Stimulated activated CD4-positive, alpha-beta T cell treated with anti-CD3 and anti-CD28 coated beads, Interleukin-4, amount 100 ng/mL, for 4 hours (primary cell): ENCODE measurements at regions not wholly inside any gene's neighbourhood (a gene's known extent, or its start where the extent isn't known, plus 50 kb on each side); places are given as distances from the start of the nearest gene placed in this dataset.

Source experiments
- DNase-seq, 2 experiments: peaks; one replicate each; pipeline ENCODE4 v3.0.0-alpha.2; 2020

DNA sequence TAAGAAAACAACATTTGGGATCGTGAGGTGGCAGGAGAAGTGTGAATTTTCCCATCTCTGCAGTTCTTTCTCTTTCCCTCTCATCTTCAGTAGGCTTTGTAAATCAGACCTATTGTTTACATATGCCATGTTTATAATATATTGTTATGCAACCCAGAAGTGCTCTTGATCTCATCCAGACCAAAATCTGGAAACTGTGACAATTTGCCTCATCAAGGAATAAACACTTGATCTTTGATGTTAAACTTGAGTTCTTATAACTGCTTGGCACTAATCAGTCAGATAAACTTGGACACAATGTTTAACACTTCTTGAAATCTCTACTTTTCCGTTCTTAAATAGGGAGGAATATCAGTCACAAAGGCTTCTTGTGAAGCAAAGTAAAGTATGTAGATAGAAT lies 384.7 kb downstream of the DMRT2 start:
- no peak for DNase-seq

DNA sequence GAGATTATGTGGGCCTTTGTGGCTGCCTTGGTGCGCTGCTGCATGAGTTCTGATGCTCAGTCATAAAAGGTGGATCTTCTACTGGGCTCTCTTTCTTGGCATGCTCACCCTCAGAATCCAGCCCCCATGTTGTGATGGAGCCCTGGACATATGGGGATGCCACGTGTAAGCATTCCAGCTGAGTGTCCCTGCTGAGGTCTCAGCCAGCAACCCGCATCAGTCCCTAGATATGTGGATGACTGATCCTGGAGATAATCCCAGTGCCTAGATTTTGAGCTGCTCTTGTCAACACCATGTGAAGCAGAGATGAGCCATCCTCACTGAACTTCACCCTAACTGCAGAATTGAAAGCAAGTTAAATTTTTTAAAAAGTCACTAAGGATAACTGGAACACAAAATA lies 390.1 kb downstream of the DMRT2 start:
- no peak for DNase-seq

DNA sequence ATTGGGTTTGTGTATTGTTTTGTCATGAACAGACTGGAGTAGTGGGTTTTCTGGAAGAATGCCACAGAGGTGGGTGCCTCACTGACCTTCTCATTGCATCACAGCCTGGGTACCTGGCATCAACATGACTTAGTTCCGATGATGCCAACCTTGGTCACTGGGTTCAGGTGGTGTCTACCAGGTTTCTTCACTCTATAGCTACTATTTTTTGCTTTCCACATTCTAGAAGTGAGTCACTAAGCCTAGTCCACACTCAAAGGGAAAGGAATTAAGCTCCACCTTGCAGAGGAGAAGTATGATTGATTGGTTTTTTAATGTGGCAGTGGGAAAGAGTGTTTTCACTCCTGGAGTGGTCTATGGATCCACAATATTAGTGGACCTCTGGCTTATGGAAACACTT lies 391.9 kb downstream of the DMRT2 start:
- no peak for DNase-seq

DNA sequence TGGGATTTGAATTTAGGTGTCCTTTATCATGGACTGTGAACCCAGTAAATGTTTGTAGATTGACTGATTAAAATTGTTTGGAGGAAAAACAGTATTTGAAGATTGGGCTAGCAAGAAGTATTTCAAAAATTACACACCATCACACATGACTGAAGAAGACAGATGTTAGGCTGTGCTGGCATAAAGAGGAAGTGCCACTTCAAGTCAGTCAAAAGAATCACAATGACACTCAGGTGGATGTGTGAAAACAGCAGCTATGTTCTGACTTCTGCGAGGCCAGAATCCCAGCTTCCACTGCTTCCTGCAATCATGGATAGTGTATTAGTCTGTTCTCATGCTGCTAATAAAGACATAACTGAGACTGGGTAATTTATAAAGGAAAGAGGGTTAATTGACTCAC lies 393.3 kb downstream of the DMRT2 start:
- no peak for DNase-seq

DNA sequence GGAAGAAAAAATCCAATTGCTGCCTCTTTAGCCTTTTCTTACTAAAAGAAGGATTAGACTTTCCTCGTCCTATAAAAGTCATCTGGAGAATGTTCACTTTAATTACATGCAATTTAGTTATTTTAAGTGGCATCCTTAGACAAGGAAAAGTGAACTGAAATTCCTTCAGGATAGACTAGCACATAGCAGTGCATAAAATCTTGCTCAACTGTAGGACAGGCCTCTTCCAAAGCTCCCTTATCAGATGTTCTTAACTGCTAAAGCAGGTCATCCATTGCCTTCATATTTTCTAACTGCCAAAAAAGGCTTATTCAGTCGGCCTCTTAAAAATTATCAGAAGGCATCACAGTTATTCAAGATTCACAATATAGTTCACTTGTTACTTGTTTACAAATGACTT lies 396.5 kb downstream of the DMRT2 start:
- no peak for DNase-seq

DNA sequence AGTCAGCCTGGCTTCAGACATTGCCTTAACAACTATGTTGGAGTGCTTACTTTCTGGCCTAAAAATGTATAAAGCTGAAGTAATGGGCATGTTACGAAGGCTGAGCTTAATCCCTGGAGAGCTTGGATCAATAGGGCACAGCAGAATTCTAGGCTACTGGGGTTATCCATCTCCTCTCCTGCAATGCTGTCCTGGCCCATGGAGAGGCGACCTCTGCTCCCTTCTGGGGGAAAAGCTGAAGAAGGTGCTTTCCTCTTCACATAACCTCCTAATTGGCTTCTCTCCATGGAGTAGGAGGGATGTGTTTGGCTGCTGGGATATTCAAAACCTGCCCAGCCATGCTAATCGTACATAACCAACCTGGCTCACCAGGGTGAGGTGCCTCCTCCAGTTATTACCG lies 403.5 kb downstream of the DMRT2 start:
- no peak for DNase-seq

DNA sequence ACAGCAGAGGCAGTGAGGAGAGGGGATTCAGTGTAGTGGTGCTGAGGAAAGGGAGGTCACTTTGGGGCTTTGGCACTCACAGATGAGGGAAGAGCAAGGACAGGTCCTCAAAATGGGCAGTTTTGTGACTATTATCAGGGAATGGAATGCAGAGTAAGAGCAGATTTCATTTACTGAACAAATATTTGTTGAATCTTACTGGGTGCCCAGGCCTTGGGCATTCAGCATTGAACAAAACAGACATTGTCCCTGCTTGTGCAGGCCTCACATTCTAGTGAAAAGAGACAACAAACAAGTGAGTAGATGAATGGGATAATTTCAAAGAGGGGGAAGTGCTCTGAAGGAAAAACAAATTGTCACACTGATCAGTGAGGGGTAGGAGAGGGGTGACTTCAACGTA lies 404.1 kb downstream of the DMRT2 start:
- no peak for DNase-seq

DNA sequence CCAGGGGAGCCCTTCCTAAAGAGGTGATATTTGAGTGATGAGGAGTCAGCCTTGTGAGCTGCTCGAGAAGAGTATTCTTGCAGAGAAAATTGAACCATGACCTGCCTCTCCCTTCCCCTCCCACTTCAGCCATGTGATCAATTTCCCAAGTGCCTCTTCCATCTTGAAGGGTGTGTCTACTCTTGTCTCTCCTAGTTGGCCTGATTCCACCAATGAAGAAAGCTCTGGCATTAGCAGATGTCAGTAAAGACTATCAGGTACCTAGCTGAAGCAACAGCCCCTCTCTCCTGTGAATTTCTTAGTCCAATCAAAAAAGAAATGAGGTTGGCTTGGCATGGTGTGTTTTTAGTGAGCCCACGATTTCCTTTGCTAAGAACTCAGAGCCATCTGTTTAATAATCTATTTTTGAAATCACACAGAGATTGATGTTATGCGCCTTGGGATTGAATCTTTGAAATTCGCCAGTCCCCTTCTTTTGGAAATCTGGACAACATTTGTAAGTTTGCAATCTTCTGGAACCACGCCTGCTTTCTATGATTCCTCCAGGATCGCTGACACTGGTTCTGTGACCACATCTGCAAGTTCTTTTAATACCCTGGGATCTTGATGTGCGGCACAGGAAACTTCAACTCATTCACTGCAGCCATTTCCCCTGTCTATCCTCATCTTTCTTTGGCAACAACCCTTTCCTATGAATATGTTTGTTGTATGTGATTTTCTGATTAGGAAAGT lies 404.6 kb downstream of the DMRT2 start:
- no peak for DNase-seq

DNA sequence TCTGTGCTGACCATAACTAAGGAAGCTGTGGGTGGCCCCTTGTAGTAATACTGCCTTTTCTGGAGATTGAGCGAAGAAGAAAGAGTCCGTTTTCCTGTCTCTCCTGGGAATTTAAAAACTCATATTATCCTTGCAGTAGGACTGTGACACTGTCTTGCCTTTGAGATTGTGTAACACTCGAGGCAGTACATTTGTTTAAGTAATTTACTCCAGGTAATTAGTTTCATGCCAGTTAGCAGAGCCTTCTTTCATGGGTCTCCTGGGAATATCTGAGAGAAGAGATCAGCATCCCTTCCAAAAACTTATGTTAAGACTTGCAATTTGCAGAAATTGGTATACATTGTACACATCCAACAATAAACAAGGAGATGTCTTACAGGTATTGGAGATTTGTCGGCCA lies 405.6 kb downstream of the DMRT2 start:
- no peak for DNase-seq

DNA sequence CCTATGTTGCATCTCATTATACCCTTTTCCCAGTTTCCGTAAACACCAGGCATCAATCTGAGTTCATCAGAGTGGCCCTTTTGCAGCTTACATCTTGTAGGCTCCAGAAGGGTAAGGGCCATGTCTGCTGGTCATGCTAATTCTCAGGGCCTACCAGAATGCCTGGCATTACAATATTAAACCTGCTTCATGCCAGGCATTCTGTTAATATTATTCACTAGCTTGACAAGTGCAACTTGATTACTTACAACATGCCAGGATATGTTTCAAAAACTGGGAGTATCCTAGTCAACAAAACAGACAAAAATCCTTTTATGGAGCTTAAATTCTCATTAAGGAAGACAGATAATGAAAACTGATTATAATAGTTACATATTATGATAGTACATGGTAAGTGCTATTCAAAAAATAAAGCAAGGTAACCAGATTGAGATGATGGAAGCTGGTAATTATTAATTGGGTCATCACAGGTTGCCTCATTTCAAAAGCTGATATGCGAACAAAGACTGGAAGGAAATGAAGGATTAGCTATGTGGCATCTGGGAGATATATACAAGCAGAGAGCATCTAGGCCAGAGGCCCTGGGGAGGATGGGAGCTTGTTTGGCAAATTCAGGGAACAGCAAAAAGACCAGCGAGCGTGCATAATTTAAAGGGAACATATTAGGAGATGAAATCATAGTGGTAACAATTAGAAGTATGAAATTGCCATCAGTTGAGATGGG lies 406.3 kb downstream of the DMRT2 start:
- no peak for DNase-seq

DNA sequence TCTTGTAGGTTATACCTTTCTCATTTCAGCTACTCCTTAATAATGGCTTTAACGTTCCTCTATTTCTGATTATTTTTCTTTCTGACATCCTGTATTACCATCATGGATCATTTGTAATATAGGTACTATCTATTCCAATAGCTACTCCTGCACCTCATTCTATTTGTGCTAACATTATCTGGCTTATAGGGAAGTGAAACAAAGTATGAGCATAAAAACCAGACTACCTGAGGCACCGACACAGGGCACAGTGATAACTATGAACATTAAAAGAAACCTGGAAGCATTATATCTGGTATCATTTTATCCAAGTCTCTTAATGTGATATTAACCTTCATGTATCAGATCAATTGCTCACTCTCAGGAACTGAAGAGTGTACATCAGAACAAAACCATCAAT lies 407.3 kb downstream of the DMRT2 start:
- no peak for DNase-seq

DNA sequence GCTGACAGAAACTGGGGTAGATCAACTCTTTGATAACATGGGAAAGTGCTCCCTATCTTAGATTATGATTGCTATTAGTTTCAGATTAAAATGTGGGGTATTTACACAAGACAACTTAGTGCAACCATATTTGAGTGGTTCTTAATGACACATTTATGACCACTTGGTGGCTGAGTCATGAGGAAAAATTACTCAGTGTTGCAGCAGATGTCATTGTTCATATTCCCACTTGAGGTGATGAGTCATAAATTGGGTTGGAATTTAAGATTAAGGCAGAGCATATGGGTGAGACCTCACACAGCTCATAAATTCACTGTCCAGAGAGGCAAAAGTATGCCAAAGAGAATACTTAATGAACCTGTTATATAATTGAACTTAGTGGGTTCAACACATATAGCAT lies 408.3 kb downstream of the DMRT2 start:
- DNase-seq = no peak

DNA sequence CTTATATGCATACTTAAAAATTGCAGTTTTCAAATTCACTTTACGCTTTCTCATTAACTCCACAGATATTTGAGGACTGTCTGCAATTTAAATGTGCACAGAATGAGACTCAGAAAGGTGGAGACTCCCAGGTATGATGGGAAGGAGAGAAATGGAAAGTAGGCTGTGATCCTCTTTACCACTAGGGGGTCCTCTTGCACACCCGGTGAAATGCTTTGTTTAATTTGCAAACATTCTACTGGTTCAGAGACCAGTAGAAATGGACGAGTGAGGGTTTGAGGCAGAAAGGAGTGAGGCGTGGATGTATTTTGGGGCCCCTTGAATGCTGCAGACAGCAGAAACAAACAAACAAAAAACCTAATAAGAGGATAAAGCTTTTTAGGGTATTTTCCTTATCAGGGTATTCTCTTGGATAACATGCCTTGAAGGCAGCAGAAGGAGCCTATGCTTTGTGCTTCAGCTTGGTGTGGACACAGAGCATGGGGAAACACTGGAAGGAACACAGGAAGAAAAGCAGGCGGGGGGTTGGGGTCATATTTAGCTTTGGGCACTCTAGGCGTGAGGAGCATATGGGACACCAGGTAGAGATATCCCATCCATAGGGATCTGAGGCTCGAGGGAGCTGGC lies 410.1 kb downstream of the DMRT2 start:
- no peak for DNase-seq

DNA sequence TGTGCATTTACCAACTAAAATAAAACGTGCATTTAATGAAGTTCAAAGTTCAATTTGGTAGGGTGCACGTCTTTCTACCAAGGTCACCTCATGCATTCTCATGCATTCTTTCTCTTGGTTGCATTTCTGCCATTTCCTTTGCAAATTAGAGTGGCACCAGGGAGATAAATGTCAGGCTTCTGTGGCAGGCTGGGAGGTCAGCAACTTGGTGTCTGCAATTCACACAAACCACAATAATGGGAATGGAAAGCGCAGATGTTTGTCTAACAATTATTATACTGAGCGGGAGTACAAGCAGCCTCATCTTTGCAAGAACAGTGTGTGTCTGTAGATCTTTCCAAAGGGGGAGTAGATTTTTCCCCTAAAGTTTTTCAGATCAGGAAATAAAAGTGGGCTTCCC lies 411.7 kb downstream of the DMRT2 start:
- no peak for DNase-seq

DNA sequence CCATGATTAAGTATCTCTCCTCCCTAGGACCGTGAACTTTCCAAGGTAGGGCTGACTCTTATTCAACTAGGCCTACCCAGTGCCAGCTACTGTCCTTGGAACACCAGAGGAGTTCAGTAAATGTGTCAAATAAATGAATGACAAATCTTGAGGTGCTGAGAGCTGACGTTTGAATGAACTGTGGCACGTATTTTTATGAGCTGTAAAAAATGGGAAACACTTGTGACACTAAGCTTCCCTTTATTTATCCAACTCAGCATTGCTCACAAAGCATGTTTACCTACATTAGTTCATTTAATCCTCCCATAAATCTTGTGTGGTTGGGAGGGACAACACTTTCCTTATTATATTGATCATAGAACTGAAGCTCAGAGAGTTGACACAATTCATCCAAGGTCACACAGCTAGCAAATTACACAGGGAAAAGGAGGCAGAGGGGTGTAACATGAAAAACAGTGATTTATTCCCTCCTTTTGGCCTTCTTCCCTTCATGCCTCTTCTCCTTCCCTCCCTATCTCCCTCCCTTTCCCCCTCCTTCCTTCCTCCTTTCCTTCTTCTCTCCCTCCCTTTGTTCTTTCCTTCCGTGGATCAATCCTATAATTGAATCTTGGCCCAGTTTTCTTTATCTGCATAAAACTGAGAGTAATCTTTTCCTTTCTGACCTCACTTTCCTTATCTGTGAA lies 412.6 kb downstream of the DMRT2 start:
- DNase-seq = no peak

DNA sequence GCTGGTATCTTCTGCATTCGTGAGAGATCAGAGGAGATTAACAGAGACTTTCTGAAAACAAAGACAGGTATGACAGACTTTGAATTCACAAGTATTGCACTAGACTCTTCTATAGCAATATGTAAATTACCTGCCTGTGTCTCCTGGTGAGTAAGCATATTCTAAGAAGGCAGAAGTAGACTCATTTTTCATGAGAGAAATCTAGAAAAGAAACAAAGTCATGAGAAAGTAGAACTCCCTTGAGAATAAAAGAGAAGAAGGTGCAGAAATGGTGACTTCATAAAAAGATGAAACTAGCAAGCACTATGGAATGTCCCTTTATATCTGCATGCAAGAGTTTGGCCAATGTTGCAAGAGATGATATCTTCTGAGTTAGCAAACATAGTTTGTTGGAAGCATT lies 419.8 kb downstream of the DMRT2 start:
- no peak for DNase-seq

DNA sequence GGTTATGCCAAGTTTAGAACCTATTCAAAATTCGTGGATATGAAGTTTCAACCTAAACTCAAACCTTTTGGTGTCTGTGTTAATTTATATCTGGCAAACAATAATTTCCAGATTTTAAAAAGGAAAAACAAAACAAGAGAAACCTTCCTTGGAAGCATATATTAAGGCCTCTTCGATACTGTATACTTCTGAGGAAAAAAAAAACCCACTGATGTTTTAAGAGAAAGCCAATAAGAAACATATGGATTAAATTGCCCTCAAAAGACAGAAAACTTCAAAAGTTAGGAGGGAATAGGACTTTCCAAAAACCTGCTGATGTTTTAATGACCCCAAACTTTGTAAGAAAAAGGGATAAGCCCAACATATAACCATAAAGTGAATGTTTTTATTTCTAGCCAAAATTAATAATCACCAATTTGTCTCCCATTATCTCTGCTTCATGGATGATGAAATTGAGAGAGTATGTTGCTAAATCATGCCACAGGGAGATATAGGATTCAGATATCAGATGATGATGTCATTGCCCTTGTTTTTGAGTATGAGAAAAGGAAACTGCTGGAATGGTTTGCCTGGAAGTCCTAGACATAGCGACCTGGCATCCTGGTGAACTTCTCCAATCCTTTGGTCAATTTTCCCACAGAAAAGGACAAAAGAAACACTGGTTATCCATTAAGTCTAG lies 423.9 kb downstream of the DMRT2 start:
- no peak for DNase-seq

DNA sequence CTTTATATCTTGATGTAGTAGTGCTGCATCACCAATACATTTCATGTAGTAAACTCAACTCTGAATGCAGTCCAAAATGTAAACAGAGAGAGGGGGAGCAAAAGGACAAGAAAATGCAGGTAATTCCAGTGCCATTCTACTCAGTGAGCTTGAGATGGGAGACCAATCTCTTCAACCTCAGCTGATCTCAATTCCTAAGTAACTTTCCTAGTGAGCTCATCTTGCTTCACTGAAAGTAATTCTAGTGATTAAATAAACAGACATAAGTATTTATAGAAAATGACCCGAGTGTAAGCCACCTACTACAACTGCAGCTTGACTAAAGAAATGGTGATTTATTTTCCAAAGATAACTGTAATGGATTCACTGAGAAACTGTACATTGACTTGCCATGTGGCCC lies 424.5 kb downstream of the DMRT2 start:
- no peak for DNase-seq

DNA sequence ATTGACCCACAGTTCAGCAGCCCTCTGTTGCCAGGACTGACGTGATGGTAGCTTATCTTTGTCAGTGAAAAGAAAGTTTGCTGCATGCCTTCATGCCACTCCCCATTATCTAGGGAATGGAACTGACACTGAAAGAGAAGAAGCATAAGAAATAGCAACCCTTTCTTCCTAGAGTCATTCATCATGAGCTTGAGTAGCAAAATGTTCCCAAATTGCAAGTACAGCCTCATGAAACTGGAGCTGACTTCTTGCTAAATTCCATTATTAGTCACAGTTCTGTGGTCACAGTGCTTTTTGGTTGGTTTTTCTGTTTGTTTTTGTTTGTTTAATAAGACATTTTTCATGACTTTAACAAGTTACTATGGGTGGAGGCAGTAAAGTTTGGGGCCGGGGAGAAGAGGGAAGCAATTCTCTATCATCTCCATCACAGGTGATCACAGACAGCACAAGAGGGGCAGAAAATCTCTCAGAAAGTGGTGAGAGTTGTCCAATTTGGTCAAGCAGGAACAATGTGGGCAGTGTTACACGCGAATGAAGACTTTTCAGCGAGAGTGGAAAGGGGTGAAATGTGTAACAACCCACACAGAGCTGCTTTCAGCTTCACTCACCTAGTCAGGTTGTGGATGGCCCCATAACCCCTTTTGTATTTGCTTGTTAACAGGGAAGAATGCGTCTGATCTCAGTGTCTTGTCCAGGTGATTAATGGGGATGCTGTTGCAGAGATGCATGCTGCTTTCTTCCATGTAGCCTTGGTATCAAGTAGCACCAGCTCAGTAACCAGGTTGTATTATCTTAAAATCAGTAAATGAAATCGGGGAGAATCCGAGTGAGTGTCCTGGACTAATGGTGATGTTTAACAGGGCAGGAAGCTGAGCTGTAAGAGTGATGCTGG lies 440.4 kb downstream of the DMRT2 start:
- no peak for DNase-seq

DNA sequence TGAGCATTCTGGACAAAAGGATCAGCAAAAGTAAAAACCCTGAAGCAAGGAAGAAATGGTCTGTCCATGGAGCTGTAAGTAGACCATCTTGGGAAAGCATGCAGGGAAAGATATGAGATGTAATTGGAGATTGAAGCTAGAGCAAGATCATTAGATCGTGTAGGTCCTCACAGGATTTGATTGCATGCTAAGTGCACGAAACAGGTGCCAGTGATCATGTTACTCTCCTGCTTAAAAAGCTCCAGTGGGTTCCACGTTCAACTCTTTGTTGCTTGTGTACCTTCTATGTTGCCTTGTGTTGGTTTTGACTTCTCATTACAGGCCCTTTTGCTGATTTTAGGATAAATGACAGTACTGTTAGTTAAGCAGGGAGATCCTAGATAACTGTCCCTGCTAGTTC lies 442.0 kb downstream of the DMRT2 start:
- no peak for DNase-seq

DNA sequence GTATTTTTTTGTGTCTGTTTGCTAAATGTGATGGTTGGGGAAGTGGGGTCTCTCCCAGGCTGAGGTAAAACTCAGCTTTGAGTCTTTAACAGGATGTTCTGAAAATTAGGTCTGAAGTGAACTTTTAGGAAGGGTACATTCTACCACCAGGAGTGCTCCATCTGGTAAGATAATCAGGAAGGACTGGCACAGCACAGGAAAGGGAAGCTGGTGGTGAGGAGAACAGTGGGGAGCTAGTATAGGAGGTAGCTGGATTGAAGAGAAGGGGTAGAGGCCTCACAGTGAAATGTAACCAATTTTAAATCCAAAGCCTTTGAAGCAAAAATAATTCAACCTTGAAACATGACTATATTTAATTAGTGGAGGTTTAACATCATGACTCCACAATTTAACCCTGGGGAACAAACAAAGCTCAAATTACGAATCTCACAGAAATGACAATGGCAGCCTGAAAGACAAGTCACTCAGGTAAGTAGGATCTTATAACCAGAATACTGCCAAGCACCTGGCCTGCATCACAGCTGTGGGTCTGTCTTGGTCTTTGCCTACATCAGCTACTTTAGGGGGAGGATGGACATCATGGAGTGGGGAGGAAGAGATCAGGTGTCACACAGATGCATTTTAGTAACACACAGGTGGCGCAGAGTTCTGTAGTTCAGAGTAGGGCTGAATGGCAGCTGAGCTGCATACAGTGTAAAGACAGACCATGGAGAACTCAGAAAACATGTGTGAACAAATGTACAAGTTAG lies 445.3 kb downstream of the DMRT2 start:
- no peak for DNase-seq
